H9 (cell line): ENCODE measurements at regions not wholly inside any gene's neighbourhood (a gene's known extent, or its start where the extent isn't known, plus 50 kb on each side); places are given as distances from the start of the nearest gene placed in this dataset.

ENCODE experiments used
- DNase-seq: peaks from one replicate; pipeline ENCODE4 v3.0.0-alpha.2; 2017
- H2AFZ ChIP-seq: one replicate; pipeline ENCODE4 v1.6.1; 2013; ENCODE audit warnings: mild to moderate bottlenecking, low read length, control low read depth, moderate library complexity
- H2AK5ac ChIP-seq: 2 replicates; pipeline ENCODE4 v1.6.1; 2013; ENCODE audit warnings: low read length, control low read depth, mixed read lengths; ENCODE audit not compliant: insufficient read length
- H2BK120ac ChIP-seq: one replicate; pipeline ENCODE4 v1.6.1; 2013; ENCODE audit warnings: low read depth, mild to moderate bottlenecking, low read length, control low read depth, inconsistent platforms; ENCODE audit not compliant: poor library complexity, severe bottlenecking
- H2BK12ac ChIP-seq: 2 replicates; pipeline ENCODE4 v1.6.1; 2013; ENCODE audit warnings: low read length, control low read depth, mixed read lengths, low read depth; ENCODE audit not compliant: insufficient read length
- H2BK15ac ChIP-seq: 2 replicates; pipeline ENCODE4 v1.6.1; 2013; ENCODE audit warnings: low read depth, low read length, control low read depth
- H2BK20ac ChIP-seq: one replicate; pipeline ENCODE4 v1.6.1; 2013; ENCODE audit warnings: low read depth, mild to moderate bottlenecking, low read length, control low read depth, inconsistent platforms; ENCODE audit not compliant: poor library complexity, severe bottlenecking
- H2BK5ac ChIP-seq: 2 replicates; pipeline ENCODE4 v1.6.1; 2013; ENCODE audit warnings: low read length, control low read depth, mixed read lengths; ENCODE audit not compliant: insufficient read length
- H3K14ac ChIP-seq: 2 replicates; pipeline ENCODE4 v1.6.1; 2013; ENCODE audit warnings: low read length, control low read depth; ENCODE audit not compliant: insufficient read depth
- H3K18ac ChIP-seq: 2 replicates; pipeline ENCODE4 v1.6.1; 2013; ENCODE audit warnings: low read depth, mild to moderate bottlenecking, mixed read lengths, low read length, control low read depth; ENCODE audit not compliant: insufficient read length
- H3K23ac ChIP-seq: 2 replicates; pipeline ENCODE4 v1.6.1; 2013; ENCODE audit warnings: low read length, control low read depth, mixed read lengths, low read depth; ENCODE audit not compliant: insufficient read length
- H3K23me2 ChIP-seq: 2 replicates; pipeline ENCODE4 v1.6.1; 2013; ENCODE audit warnings: low read depth, mild to moderate bottlenecking, mixed read lengths, low read length, control low read depth; ENCODE audit not compliant: insufficient read length, poor library complexity, severe bottlenecking
- H3K27ac ChIP-seq: 2 replicates; pipeline ENCODE4 v1.5.1; 2013; ENCODE audit warnings: low read length, control low read depth, mixed read lengths, low read depth; ENCODE audit not compliant: insufficient read length
- H3K27me3 ChIP-seq: 2 replicates; pipeline ENCODE4 v1.6.1; 2013; ENCODE audit warnings: low read length, control low read depth, inconsistent platforms; ENCODE audit not compliant: insufficient read depth
- H3K4ac ChIP-seq: 2 replicates; pipeline ENCODE4 v1.6.1; 2013; ENCODE audit warnings: low read depth, mild to moderate bottlenecking, control low read depth, inconsistent platforms, low read length, moderate library complexity
- H3K4me1 ChIP-seq: 2 replicates; pipeline ENCODE4 v1.6.1; 2013; ENCODE audit warnings: low read length, control low read depth, inconsistent platforms; ENCODE audit not compliant: insufficient read depth
- H3K4me2 ChIP-seq: 2 replicates; pipeline ENCODE4 v1.6.1; 2013; ENCODE audit warnings: low read length, control low read depth, mixed read lengths; ENCODE audit not compliant: insufficient read length, insufficient read depth
- H3K56ac ChIP-seq: 2 replicates; pipeline ENCODE4 v1.6.1; 2013; ENCODE audit warnings: low read depth, mild to moderate bottlenecking, mixed read lengths, low read length, control low read depth; ENCODE audit not compliant: insufficient read length
- H3K79me1 ChIP-seq: 2 replicates; pipeline ENCODE4 v1.6.1; 2013; ENCODE audit warnings: low read depth, mild to moderate bottlenecking, moderate library complexity, low read length, control low read depth, inconsistent platforms; ENCODE audit not compliant: insufficient read depth, poor library complexity, severe bottlenecking
- H3K79me2 ChIP-seq: 2 replicates; pipeline ENCODE4 v1.6.1; 2013; ENCODE audit warnings: low read length, control low read depth, inconsistent platforms; ENCODE audit not compliant: insufficient read depth
- H3K9ac ChIP-seq: 2 replicates; pipeline ENCODE4 v1.6.1; 2013; ENCODE audit warnings: low read length, control low read depth, mixed read lengths; ENCODE audit not compliant: insufficient read length; ENCODE audit errors: extremely low read depth
- H3K9me3 ChIP-seq: one replicate; pipeline ENCODE4 v1.6.1; 2013; ENCODE audit warnings: low read depth, low read length, inconsistent platforms; ENCODE audit not compliant: control insufficient read depth
- H3T11ph ChIP-seq: one replicate; pipeline ENCODE4 v1.6.1; 2013; ENCODE audit warnings: mild to moderate bottlenecking, low read length, control low read depth, inconsistent platforms
- H4K20me1 ChIP-seq: one replicate; pipeline ENCODE4 v1.6.1; 2013; ENCODE audit not compliant: control insufficient read depth, insufficient read length, insufficient read depth
- H4K5ac ChIP-seq: 2 replicates; pipeline ENCODE4 v1.6.1; 2013; ENCODE audit warnings: low read depth, mild to moderate bottlenecking, mixed read lengths, low read length, control low read depth; ENCODE audit not compliant: insufficient read length
- H4K8ac ChIP-seq: replicated peaks from 2 replicates; pipeline ENCODE4 v1.6.1; 2013; ENCODE audit warnings: low read length, control low read depth, mixed read lengths, low read depth; ENCODE audit not compliant: insufficient read length
- H4K91ac ChIP-seq: 2 replicates; pipeline ENCODE4 v1.6.1; 2013; ENCODE audit warnings: low read depth, mild to moderate bottlenecking, moderate library complexity, mixed read lengths, low read length, control low read depth; ENCODE audit not compliant: insufficient read length
- H3K27ac Mint-ChIP-seq, 3 experiments: 2 replicates in 2 of 3; 3 replicates in 1 of 3; pipeline ENCODE4 v1.8.0; 2020 to 2021; ENCODE audit warnings: mixed read lengths in 3 of 3, mild to moderate bottlenecking in 1 of 3, moderate library complexity in 1 of 3
- H3K27me3 Mint-ChIP-seq: 2 replicates; pipeline ENCODE4 v1.8.0; 2021; ENCODE audit warnings: low read depth, mild to moderate bottlenecking, moderate library complexity, mixed read lengths
- H3K36me3 Mint-ChIP-seq, 3 experiments: 2 replicates in 2 of 3; 3 replicates in 1 of 3; pipeline ENCODE4 v1.8.0; 2020 to 2021; ENCODE audit warnings: low read depth in 3 of 3, mixed read lengths in 3 of 3; ENCODE audit not compliant: insufficient read depth in 1 of 3
- H3K4me1 Mint-ChIP-seq, 2 experiments: 2 replicates each; pipeline ENCODE4 v1.8.0; 2020; ENCODE audit warnings: mixed read lengths in 2 of 2
- H3K4me3 Mint-ChIP-seq, 2 experiments: 2 replicates in 1 of 2; 3 replicates in 1 of 2; pipeline ENCODE4 v1.8.0; 2020 to 2021; ENCODE audit warnings: mild to moderate bottlenecking in 2 of 2, mixed read lengths in 2 of 2, moderate library complexity in 1 of 2
- H3K9me3 Mint-ChIP-seq, 2 experiments: 2 replicates in 1 of 2; 3 replicates in 1 of 2; pipeline ENCODE4 v1.8.0; 2020; ENCODE audit warnings: mild to moderate bottlenecking in 2 of 2, mixed read lengths in 2 of 2, moderate library complexity in 1 of 2
- WGBS: extraction: QIAGEN DNeasy Blood & Tissue Kit; methylation state at CpG from one replicate; pipeline ENCODE4 v1.1.7; 2013; ENCODE audit warnings: missing lambda C conversion rate, low lambda C conversion rate, mixed read lengths; ENCODE audit not compliant: insufficient read length; ENCODE audit errors: extremely low coverage; 5-methylcytosine and 5-hydroxymethylcytosine counted together
- TF ChIP-seq, protein P1 (sequence below): fragments of 200-600 bp; sonication (generic); conservative IDR thresholded peaks from 3 replicates; pipeline ENCODE4 v1.8.0; 2021; ENCODE audit warnings: antibody characterized with exemption, mild to moderate bottlenecking

DNA sequence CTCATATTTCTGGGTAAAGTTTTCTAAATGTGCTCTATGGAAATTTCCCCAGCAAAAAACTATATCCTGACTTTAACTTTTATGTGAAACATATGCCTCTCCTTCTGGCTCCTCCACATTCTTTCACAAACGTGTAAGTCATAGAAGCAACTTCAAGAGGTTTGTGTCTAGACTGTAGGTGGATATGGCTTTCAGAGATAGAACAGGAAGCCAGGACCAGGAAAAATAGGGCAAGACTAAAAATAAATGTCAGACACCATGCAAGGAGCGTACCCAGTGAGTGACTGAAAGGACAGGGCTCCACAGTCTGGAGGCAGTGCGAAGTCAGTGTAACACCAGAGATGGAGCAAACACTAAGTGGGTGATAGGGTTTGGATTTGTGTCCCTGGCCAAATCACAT, 240.7 kb downstream of the COX7C start:
- Histone ChIP-seq H3K23ac (no peak overlapping the region), H4K20me1 (no peaks in the 10 kb centered on the region), H2BK15ac (no peak overlapping the region), H3K27ac (no peak overlapping the region), H4K91ac (no peak overlapping the region), H2BK20ac (no peak overlapping the region), H2AK5ac (no peak overlapping the region), H3K14ac (no peak overlapping the region), H3K9me3 (no peaks in the 10 kb centered on the region), H3K56ac (no peak overlapping the region), H3K79me1 (no peaks in the 10 kb centered on the region), H3T11ph (no peak overlapping the region), H3K9ac (no peak overlapping the region), H2AFZ (no peak overlapping the region), H2BK5ac (no peak overlapping the region), H4K8ac (no peak overlapping the region), H3K27me3 (no peaks in the 10 kb centered on the region), H3K79me2 (no peaks in the 10 kb centered on the region), H3K4ac (no peak overlapping the region), H3K23me2 (no peaks in the 10 kb centered on the region), H2BK120ac (no peak overlapping the region), H3K4me1 (peaks cover 3% of the 10 kb centered on the region; the same call in 1 of the 2 replicates), H2BK12ac (no peak overlapping the region), H4K5ac (no peak overlapping the region), H3K4me2 (no peak overlapping the region), H3K18ac (no peak overlapping the region)
- Mint-ChIP-seq H3K27me3 (no peaks in the 10 kb centered on the region), H3K27ac (no peak overlapping the region), H3K4me1 (peaks cover 3 to 6% of the 10 kb centered on the region in 2 experiments), H3K9me3 (no peaks in the 10 kb centered on the region), H3K36me3 (no peaks in the 10 kb centered on the region), H3K4me3 (no peak overlapping the region)
- DNase-seq, result no peak
- WGBS, result no CpG with 5 or more reads among the region's 3 CpGs
- TF ChIP-seq, protein P1, sequence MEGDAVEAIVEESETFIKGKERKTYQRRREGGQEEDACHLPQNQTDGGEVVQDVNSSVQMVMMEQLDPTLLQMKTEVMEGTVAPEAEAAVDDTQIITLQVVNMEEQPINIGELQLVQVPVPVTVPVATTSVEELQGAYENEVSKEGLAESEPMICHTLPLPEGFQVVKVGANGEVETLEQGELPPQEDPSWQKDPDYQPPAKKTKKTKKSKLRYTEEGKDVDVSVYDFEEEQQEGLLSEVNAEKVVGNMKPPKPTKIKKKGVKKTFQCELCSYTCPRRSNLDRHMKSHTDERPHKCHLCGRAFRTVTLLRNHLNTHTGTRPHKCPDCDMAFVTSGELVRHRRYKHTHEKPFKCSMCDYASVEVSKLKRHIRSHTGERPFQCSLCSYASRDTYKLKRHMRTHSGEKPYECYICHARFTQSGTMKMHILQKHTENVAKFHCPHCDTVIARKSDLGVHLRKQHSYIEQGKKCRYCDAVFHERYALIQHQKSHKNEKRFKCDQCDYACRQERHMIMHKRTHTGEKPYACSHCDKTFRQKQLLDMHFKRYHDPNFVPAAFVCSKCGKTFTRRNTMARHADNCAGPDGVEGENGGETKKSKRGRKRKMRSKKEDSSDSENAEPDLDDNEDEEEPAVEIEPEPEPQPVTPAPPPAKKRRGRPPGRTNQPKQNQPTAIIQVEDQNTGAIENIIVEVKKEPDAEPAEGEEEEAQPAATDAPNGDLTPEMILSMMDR, result no peak
